Fibroblast of lung (primary cell): ENCODE measurements at regions not wholly inside any gene's neighbourhood (a gene's known extent, or its start where the extent isn't known, plus 50 kb on each side); places are given as distances from the start of the nearest gene placed in this dataset.

Experiments
- CTCF ChIP-seq, 2 donors: IDR thresholded peaks in 1 of 2; conservative IDR thresholded peaks in 1 of 2; 1 replicate in 1 of 2; 2 replicates in 1 of 2; pipeline ENCODE4 v1.5.1; 2011 to 2012; ENCODE audit warnings: low read length in 2 of 2, control low read depth in 1 of 2, inconsistent platforms in 1 of 2, low read depth in 1 of 2, mild to moderate bottlenecking in 1 of 2
- EZH2 ChIP-seq: IDR thresholded peaks from 2 replicates; pipeline ENCODE4 v1.5.1; 2012; ENCODE audit warnings: low read length, control low read depth, mild to moderate bottlenecking; ENCODE audit errors: missing control alignments

GRCh38 chr1:213541641-213542040 is 446.1 kb upstream of the PROX1 start:
- no peak for TF ChIP-seq CTCF (conservative IDR thresholded peaks at IDR 0.05 in 1 of 2, IDR thresholded peaks at IDR 0.05 in 1 of 2; ENCODE audit: low read depth in 1 of 2, low read length in 2 of 2)
- no peak for TF ChIP-seq EZH2
